B cell (primary cell): ENCODE measurements at regions not wholly inside any gene's neighbourhood (a gene's known extent, or its start where the extent isn't known, plus 50 kb on each side); places are given as distances from the start of the nearest gene placed in this dataset.

ENCODE experiments used
- ATAC-seq: fragments of 200-7000 bp; cut with Tn5 transposase; one replicate; pipeline ENCODE4 v1.10.0; 2021; ENCODE audit warnings: low read depth, mild to moderate bottlenecking, moderate number of reproducible peaks, moderate library complexity
- CTCF ChIA-PET: fragments of 350-600 bp; sonication (Branson Sonifier 250); formaldehyde crosslinking; loops from one replicate; lab custom pipeline; 2021; ENCODE audit warnings: antibody characterized with exemption, inconsistent platforms; lab: Charles Lee
- POLR2A ChIA-PET: fragments of 350-600 bp; sonication (Branson Sonifier 250); formaldehyde crosslinking; loops from one replicate; lab custom pipeline; 2021; ENCODE audit warnings: antibody characterized with exemption; lab: Charles Lee
- DNase-seq: peaks from one replicate; pipeline ENCODE4 v3.0.0; 2013
- H2AFZ ChIP-seq: 2 replicates; pipeline ENCODE4 v1.6.1; 2012; ENCODE audit warnings: mild to moderate bottlenecking, low read depth, low read length; ENCODE audit not compliant: insufficient read depth, poor library complexity, severe bottlenecking
- H3K27ac ChIP-seq, 2 donors: 1 replicate in 1 of 2; 2 replicates in 1 of 2; pipeline ENCODE4 v1.5.1; 2012 to 2013; ENCODE audit warnings: low read length in 2 of 2, mild to moderate bottlenecking in 2 of 2, moderate library complexity in 1 of 2
- H3K27me3 ChIP-seq, 4 experiments: fragments of 200-600 bp in 1 of 4; sonication (generic) in 1 of 4; replicated peaks in 1 of 4; 1 replicate in 2 of 4; 2 replicates in 2 of 4; pipeline versions ENCODE4 v1.6.1 to v1.7.0; 2013 to 2016; ENCODE audit warnings: low read length in 3 of 4, mild to moderate bottlenecking in 2 of 4, mixed read lengths in 1 of 4, moderate library complexity in 1 of 4; ENCODE audit not compliant: insufficient read depth in 4 of 4, control insufficient read depth in 3 of 4; ENCODE audit errors: control extremely low read depth in 1 of 4
- H3K36me3 ChIP-seq, 2 experiments: replicated peaks in 1 of 2; 1 replicate in 1 of 2; 2 replicates in 1 of 2; pipeline versions ENCODE4 v1.6.1 to v1.7.1; 2013; ENCODE audit warnings: low read length in 1 of 2; ENCODE audit not compliant: insufficient read depth in 2 of 2, control insufficient read depth in 1 of 2; ENCODE audit errors: control extremely low read depth in 1 of 2, extremely low read depth in 1 of 2
- H3K4me1 ChIP-seq, 2 donors: fragments of 200-600 bp in 1 of 2; sonication (generic) in 1 of 2; 1 replicate in 1 of 2; 2 replicates in 1 of 2; pipeline versions ENCODE4 v1.5.1 to v1.6.1; 2013 to 2017; ENCODE audit warnings: low read length in 2 of 2; ENCODE audit not compliant: control insufficient read depth in 2 of 2, insufficient read depth in 2 of 2
- H3K4me2 ChIP-seq: replicated peaks from 2 replicates; pipeline ENCODE3; 2012; ENCODE audit warnings: mild to moderate bottlenecking, low read depth, low read length; ENCODE audit not compliant: poor library complexity, severe bottlenecking
- H3K4me3 ChIP-seq, 5 experiments: fragments of 200-600 bp in 1 of 5; sonication (generic) in 1 of 5; 1 replicate in 3 of 5; 2 replicates in 2 of 5; pipeline versions ENCODE4 v1.5.1 to v1.7.0; 2011 to 2016; ENCODE audit warnings: low read length in 4 of 5, mild to moderate bottlenecking in 4 of 5, low read depth in 2 of 5, control low read depth in 1 of 5, moderate library complexity in 1 of 5; ENCODE audit not compliant: insufficient read depth in 1 of 5; ENCODE audit errors: control extremely low read depth in 1 of 5, extremely low read depth in 1 of 5
- H3K79me2 ChIP-seq: fragments of 200-600 bp; sonication (generic); one replicate; pipeline ENCODE4 v1.6.0; 2016; ENCODE audit warnings: low read length; ENCODE audit not compliant: control insufficient read depth, insufficient read depth
- H3K9ac ChIP-seq: fragments of 200-600 bp; sonication (generic); 2 replicates; pipeline ENCODE4 v1.6.1; 2017; ENCODE audit warnings: mild to moderate bottlenecking, low read length, moderate library complexity
- H3K9me3 ChIP-seq, 3 donors: one replicate each; pipeline versions ENCODE4 v1.6.1 to v1.7.1; 2013; ENCODE audit warnings: low read length in 2 of 3; ENCODE audit not compliant: control insufficient read depth in 2 of 3, insufficient read depth in 1 of 3; ENCODE audit errors: control extremely low read depth in 1 of 3
- H4K20me1 ChIP-seq: 2 replicates; pipeline ENCODE4 v1.6.0; 2012; ENCODE audit warnings: mild to moderate bottlenecking, low read length; ENCODE audit not compliant: insufficient read depth, control insufficient read depth, poor library complexity, severe bottlenecking
- H3K27ac Mint-ChIP-seq: one replicate; pipeline ENCODE4 v1.8.0; 2021; ENCODE audit warnings: mixed read lengths
- H3K27me3 Mint-ChIP-seq: one replicate; pipeline ENCODE4 v1.8.0; 2021; ENCODE audit warnings: mixed read lengths
- H3K4me1 Mint-ChIP-seq: one replicate; pipeline ENCODE4 v1.8.0; 2021; ENCODE audit warnings: mixed read lengths
- H3K4me3 Mint-ChIP-seq: one replicate; pipeline ENCODE4 v1.8.0; 2021; ENCODE audit warnings: mixed read lengths
- H3K9me3 Mint-ChIP-seq: one replicate; pipeline ENCODE4 v1.8.0; 2022; ENCODE audit warnings: mixed read lengths; ENCODE audit not compliant: insufficient read depth
- CTCF ChIP-seq: fragments of 200-600 bp; IDR thresholded peaks from one replicate; pipeline ENCODE4 v1.8.0; 2022; ENCODE audit warnings: antibody characterized with exemption, mild to moderate bottlenecking
- EZH2 ChIP-seq: IDR thresholded peaks from 2 replicates; pipeline ENCODE4 v1.6.1; 2012; ENCODE audit warnings: borderline replicate concordance, low read depth, mild to moderate bottlenecking, moderate library complexity, low read length; ENCODE audit not compliant: insufficient read depth, poor library complexity, severe bottlenecking
- WGBS: methylation state at CpG from one replicate; pipeline ENCODE4 v1.1.5; 2013; ENCODE audit warnings: missing lambda C conversion rate; ENCODE audit not compliant: insufficient coverage; 5-methylcytosine and 5-hydroxymethylcytosine counted together
- intact Hi-C: fragments of 100-400 bp; cut with micrococcal nuclease; formaldehyde crosslinking; loops from one replicate; pipeline ENCODE4 v1.10.0; 2022

- H3K9me3 Mint-ChIP-seq: no peaks in the 10 kb centered on the region
- DNase-seq: no peak
Observed at GRCh38 chr5:73267766-73268435, 94.9 kb downstream of the TMEM174 start.

More at GRCh38 chr5:73267766-73268435, 94.9 kb downstream of the TMEM174 start:
- H3K9ac ChIP-seq: no peak overlapping the region
- Mint-ChIP-seq H3K4me3 (no peak overlapping the region), H3K27ac (no peak overlapping the region), H3K27me3 (peaks cover 9% of the 10 kb centered on the region), H3K4me1 (no peaks in the 10 kb centered on the region)
- H4K20me1 ChIP-seq: no peaks in the 10 kb centered on the region
- peaks cover 0 to 3% (median 1%) of the 10 kb centered on the region in 4 experiments for H3K27me3 ChIP-seq
- H3K4me1 ChIP-seq: no peaks in the 10 kb centered on the region
- no peak overlapping the region for H3K4me3 ChIP-seq
- intact Hi-C loops: no loop called here
- WGBS: 88% methylated on average over 1 of the region's 8 CpGs
- no peaks in the 10 kb centered on the region for H3K79me2 ChIP-seq
- H3K27ac ChIP-seq: no peak overlapping the region
- TF ChIP-seq CTCF (no peak), EZH2 (no peak)
- H3K4me2 ChIP-seq: no peak overlapping the region
- no peak overlapping the region for H2AFZ ChIP-seq
- H3K9me3 ChIP-seq: no peaks in the 10 kb centered on the region
- ChIA-PET CTCF (interaction anchor here (0.7 kb wide), 1 partner anchor 52 kb away, joined by 3 read pairs; no protein-coding TSS in a partner anchor), POLR2A (no interaction called here)
- H3K36me3 ChIP-seq: no peaks in the 10 kb centered on the region
- no peak for ATAC-seq
